ENCODE measurements at regions not wholly inside any gene's neighbourhood (a gene's known extent, or its start where the extent isn't known, plus 50 kb on each side); places are given as distances from the start of the nearest gene placed in this dataset.

- no peak for TF ChIP-seq POLR2A (IDR thresholded peaks at IDR 0.05)
- TF ChIP-seq CTCF (IDR thresholded peaks at IDR 0.05) = no peak
Measured at GRCh38 chr10:81728692-81729091, 146.3 kb upstream of the NRG3 start.

Data from uterus (tissue), 2 donors.